Hepatocyte (in vitro differentiated cells): ENCODE measurements at regions not wholly inside any gene's neighbourhood (a gene's known extent, or its start where the extent isn't known, plus 50 kb on each side); places are given as distances from the start of the nearest gene placed in this dataset.
A peak's percentile ranks its signal among the peaks of the same experiment; 100 is the strongest.

ENCODE experiments used
- CTCF ChIP-seq: fragments of 200-600 bp; sonication (generic); IDR thresholded peaks from 2 replicates; pipeline ENCODE4 v1.5.1; 2016; ENCODE audit warnings: antibody characterized with exemption, mild to moderate bottlenecking; ENCODE audit not compliant: poor library complexity
- EZH2 ChIP-seq: fragments of 200-600 bp; sonication (generic); IDR thresholded peaks from 2 replicates; pipeline ENCODE4 v1.6.1; 2016; ENCODE audit warnings: antibody characterized with exemption, mild to moderate bottlenecking, borderline replicate concordance
- EZH2phosphoT487 ChIP-seq: fragments of 200-600 bp; sonication (generic); IDR thresholded peaks from one replicate; pipeline ENCODE4 v1.6.1; 2018; ENCODE audit warnings: antibody characterized with exemption, mild to moderate bottlenecking, low read depth, moderate library complexity; ENCODE audit not compliant: unreplicated experiment, severe bottlenecking

DNA sequence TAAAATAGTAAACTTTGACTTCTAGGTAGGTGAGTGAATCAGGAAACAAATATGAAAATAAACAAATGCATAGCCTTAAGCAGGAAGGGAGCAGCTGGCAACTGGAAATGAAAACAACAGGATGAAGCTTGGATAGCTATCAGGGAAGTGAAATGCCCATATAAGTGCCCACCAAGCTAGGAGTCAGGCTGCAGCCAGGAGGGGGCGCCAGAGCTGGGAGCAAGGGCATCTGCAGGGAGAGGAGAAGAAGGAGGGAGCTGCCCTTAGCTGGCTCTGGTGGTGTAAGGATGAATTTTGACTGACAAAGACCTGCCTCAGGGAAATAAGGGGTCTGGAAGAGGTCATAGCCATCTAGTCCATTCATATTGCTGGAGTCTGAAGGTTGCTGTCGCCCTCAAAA lies 298.3 kb downstream of the TDRD15 start:
- no peak for TF ChIP-seq EZH2phosphoT487
- peak; percentile 48 for TF ChIP-seq CTCF
- no peak for TF ChIP-seq EZH2
